ENCODE measurements at regions not wholly inside any gene's neighbourhood (a gene's known extent, or its start where the extent isn't known, plus 50 kb on each side); places are given as distances from the start of the nearest gene placed in this dataset.
"Not testable (repeated sequence)": the region's sequence is repeated elsewhere in the genome, so short reads cannot be mapped to it uniquely, and the experiment has no call there.

GRCh38 chr4:9610321-9610720, 166.1 kb downstream of the DEFB131A start:
- not testable (repeated sequence) for TF ChIP-seq ZNF404 (tag by site-specific recombination; IDR thresholded peaks at IDR 0.05); ZNF549 (tag by site-specific recombination; IDR thresholded peaks at IDR 0.05); MZF1 (tag by site-specific recombination; IDR thresholded peaks at IDR 0.05; ENCODE audit: borderline replicate concordance)
- TF ChIP-seq, protein P1, sequence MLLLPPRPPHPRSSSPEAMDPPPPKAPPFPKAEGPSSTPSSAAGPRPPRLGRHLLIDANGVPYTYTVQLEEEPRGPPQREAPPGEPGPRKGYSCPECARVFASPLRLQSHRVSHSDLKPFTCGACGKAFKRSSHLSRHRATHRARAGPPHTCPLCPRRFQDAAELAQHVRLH (tag by site-specific recombination; IDR thresholded peaks at IDR 0.05), result not testable (repeated sequence)

All from HEK293 (cell line).